ENCODE measurements at regions not wholly inside any gene's neighbourhood (a gene's known extent, or its start where the extent isn't known, plus 50 kb on each side); places are given as distances from the start of the nearest gene placed in this dataset.

DNA sequence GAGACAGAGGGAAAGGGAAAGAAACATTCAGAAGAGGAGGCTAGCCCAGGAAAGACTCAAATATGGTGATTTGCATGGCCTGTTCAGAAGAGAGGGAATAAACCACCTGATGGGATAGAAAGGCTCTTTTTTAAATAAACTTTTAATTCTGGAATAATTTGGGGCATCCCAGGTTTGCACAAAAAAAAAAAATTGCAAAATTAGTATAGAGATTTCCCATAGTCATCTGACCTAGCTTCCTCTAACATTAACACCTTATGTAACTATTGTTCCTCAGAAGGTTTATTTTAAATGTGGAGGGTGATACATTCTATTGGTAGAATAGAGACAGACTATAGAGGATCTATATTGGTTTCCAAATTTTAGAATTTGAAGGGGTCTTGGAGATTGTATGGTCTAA, 330.4 kb upstream of the SLC14A2 start:
- ChIA-PET POLR2A (no interaction called here), CTCF (interaction anchor here (1.6 kb wide), 1 partner anchor 9 kb away, joined by 6 read pairs; no protein-coding TSS in a partner anchor)
- H3K4me3 Mint-ChIP-seq, result no peak overlapping the region
- TF ChIP-seq, protein P1, sequence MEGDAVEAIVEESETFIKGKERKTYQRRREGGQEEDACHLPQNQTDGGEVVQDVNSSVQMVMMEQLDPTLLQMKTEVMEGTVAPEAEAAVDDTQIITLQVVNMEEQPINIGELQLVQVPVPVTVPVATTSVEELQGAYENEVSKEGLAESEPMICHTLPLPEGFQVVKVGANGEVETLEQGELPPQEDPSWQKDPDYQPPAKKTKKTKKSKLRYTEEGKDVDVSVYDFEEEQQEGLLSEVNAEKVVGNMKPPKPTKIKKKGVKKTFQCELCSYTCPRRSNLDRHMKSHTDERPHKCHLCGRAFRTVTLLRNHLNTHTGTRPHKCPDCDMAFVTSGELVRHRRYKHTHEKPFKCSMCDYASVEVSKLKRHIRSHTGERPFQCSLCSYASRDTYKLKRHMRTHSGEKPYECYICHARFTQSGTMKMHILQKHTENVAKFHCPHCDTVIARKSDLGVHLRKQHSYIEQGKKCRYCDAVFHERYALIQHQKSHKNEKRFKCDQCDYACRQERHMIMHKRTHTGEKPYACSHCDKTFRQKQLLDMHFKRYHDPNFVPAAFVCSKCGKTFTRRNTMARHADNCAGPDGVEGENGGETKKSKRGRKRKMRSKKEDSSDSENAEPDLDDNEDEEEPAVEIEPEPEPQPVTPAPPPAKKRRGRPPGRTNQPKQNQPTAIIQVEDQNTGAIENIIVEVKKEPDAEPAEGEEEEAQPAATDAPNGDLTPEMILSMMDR (IDR thresholded peaks at IDR 0.05), result no peak
- no peaks in the 10 kb centered on the region for H3K9me3 Mint-ChIP-seq
- no peak for DNase-seq
- no peaks in the 10 kb centered on the region for H3K36me3 Mint-ChIP-seq (ENCODE audit: low read depth)
- H3K4me1 Mint-ChIP-seq, result peaks cover 2% of the 10 kb centered on the region
- H3K27ac Mint-ChIP-seq, result no peak overlapping the region
- ATAC-seq (ENCODE audit: low read depth), result no peak
- H3K27me3 Mint-ChIP-seq, result peaks cover 4% of the 10 kb centered on the region
- intact Hi-C loops (cut with micrococcal nuclease), result no loop called here

DNA sequence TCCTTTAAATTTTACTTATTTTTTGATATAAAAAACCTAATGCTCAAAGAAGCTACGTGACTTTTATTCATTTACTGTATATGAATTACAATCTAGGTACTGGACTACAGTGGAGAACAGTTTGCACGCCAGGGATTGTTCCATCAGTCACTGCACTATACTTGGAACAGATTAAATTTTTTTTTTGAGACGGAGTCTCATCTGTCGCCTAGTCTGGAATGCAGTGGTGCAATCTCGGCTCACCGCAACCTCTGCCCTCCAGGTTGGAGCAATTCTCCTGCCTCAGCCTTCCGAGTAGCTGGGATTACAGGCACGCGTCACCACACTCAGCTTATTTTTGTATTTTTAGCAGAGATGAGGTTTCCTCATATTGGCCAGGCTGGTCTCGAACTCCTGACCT, 330.0 kb upstream of the SLC14A2 start:
- H3K27ac Mint-ChIP-seq, result no peak overlapping the region
- CTCF ChIA-PET, result interaction anchor here (1.6 kb wide), 1 partner anchor 10 kb away, joined by 6 read pairs; no protein-coding TSS in a partner anchor

DNA sequence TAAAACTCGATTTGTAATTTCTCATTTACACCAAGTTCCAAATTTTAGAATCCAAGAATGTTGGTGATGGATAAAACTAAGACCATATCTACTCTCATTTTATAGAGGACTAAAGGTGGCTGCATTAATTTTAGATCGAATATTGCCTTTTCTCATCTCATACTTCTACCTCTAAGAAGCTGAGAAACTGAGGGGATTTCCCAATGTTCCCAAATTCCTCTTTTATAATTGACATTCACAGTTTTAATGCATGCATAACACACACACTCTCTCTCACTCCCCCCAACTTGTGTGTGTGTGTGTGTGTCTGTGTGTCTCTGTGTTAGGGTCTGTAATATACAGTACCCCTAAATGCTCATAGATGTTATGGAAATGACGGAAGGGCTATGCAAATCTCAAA, 328.8 kb upstream of the SLC14A2 start:
- intact Hi-C loops (cut with micrococcal nuclease), result no loop called here
- peaks cover 2% of the 10 kb centered on the region for H3K4me1 Mint-ChIP-seq
- ChIA-PET POLR2A (no interaction called here), CTCF (interaction anchor here (1.6 kb wide), 1 partner anchor 11 kb away, joined by 6 read pairs; no protein-coding TSS in a partner anchor)
- TF ChIP-seq, protein P1 (IDR thresholded peaks at IDR 0.05), result no peak
- no peak overlapping the region for H3K27ac Mint-ChIP-seq
- H3K36me3 Mint-ChIP-seq (ENCODE audit: low read depth), result no peaks in the 10 kb centered on the region
- no peak for DNase-seq
- no peak for ATAC-seq (ENCODE audit: low read depth)
- H3K27me3 Mint-ChIP-seq, result peaks cover 4% of the 10 kb centered on the region
- H3K9me3 Mint-ChIP-seq, result no peaks in the 10 kb centered on the region
- H3K4me3 Mint-ChIP-seq, result no peak overlapping the region

More for the DNA sequence above, 330.0 kb upstream of the SLC14A2 start:
- TF ChIP-seq, protein P1 (IDR thresholded peaks at IDR 0.05), result no peak
- no peaks in the 10 kb centered on the region for H3K36me3 Mint-ChIP-seq (ENCODE audit: low read depth)
- ATAC-seq (ENCODE audit: low read depth) (no peak), DNase-seq (no peak)
- H3K4me3 Mint-ChIP-seq, result no peak overlapping the region
- intact Hi-C loops (cut with micrococcal nuclease), result no loop called here
- POLR2A ChIA-PET, result no interaction called here
- H3K4me1 Mint-ChIP-seq, result peaks cover 2% of the 10 kb centered on the region
- H3K27me3 Mint-ChIP-seq, result peaks cover 4% of the 10 kb centered on the region
- no peaks in the 10 kb centered on the region for H3K9me3 Mint-ChIP-seq

DNA sequence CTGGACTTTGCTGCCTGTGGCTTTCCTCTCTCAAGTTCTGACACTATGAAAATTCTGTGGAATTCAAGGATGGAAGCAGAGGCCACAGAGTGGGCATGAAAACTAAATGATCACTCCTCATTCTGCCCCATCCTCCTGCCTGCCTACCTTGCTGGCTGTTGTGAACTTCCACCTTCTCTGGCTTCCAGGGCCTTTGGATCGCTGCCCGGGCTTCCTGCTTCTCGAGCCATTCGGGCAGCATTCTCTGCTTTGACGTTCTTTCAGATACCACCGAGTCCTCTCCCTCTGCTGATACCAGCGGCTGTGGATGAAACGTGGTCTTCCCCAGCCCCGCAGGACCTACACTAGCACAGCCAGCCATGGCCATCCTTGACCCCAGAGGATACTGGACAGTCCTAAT, 327.7 kb upstream of the SLC14A2 start:
- Mint-ChIP-seq H3K36me3 (ENCODE audit: low read depth) (no peaks in the 10 kb centered on the region), H3K4me1 (peaks cover 2% of the 10 kb centered on the region), H3K27ac (no peak overlapping the region), H3K4me3 (no peak overlapping the region), H3K27me3 (peaks cover 4% of the 10 kb centered on the region), H3K9me3 (no peaks in the 10 kb centered on the region)
- TF ChIP-seq, protein P1 (IDR thresholded peaks at IDR 0.05), result no peak
- ChIA-PET CTCF (no interaction called here), POLR2A (no interaction called here)
- DNase-seq (no peak), ATAC-seq (ENCODE audit: low read depth) (no peak)
- intact Hi-C loops (cut with micrococcal nuclease), result no loop called here

DNA sequence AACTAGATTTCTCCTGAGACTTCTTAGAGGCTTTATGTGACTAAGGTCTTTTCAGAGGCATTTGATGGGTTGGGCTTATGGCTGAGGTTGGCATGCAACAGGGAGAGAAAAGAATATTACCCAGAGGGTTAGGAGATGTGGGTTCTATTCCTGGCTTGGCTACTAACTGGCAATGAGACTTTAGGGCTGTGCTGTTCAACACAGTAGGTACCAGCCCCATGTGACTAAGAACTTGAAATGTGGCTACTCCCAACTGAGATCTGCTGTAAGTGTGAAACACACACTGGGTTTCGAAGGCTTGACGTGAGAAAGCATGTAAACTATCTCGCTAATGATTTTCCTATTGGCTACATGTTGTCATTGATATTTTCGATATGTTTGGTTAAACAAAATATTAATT, 324.9 kb upstream of the SLC14A2 start:
- CTCF ChIA-PET, result no interaction called here
- POLR2A ChIA-PET, result no interaction called here
- TF ChIP-seq, protein P1 (IDR thresholded peaks at IDR 0.05), result no peak
- DNase-seq (no peak), ATAC-seq (ENCODE audit: low read depth) (no peak)
- intact Hi-C loops (cut with micrococcal nuclease), result no loop called here
- Mint-ChIP-seq H3K4me1 (peaks cover 2% of the 10 kb centered on the region), H3K27ac (no peak overlapping the region), H3K27me3 (peaks cover 2% of the 10 kb centered on the region), H3K4me3 (no peak overlapping the region), H3K36me3 (ENCODE audit: low read depth) (no peaks in the 10 kb centered on the region), H3K9me3 (no peaks in the 10 kb centered on the region)
